GM12872 (cell line): ENCODE measurements at regions not wholly inside any gene's neighbourhood (a gene's known extent, or its start where the extent isn't known, plus 50 kb on each side); places are given as distances from the start of the nearest gene placed in this dataset.

Source experiments
- TF ChIP-seq, protein P1 (sequence below): IDR thresholded peaks from 3 replicates; pipeline ENCODE4 v1.5.1; 2011; ENCODE audit warnings: low read depth, mild to moderate bottlenecking, low read length, moderate library complexity; ENCODE audit not compliant: insufficient read depth

DNA sequence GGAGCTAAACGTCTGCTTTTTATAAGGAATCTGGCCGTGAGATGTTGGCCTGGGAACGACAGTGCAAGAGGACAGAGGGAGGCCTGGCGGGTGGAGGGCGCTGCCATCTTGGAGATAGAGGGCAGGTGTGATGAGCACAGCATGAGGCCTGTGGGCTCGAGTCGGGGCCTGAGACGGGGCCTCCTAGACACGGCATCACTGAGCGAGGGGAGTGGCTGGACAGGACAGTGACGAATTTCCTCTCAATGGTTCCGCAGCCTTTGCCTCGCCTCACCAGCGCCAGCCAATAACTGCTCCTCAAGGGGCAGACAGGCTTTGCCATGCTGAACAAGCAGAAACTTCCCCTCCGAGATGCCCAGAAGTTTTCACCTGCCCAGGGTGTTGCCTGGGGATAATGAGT lies 376.7 kb downstream of the THBS2 start:
- TF ChIP-seq, protein P1, sequence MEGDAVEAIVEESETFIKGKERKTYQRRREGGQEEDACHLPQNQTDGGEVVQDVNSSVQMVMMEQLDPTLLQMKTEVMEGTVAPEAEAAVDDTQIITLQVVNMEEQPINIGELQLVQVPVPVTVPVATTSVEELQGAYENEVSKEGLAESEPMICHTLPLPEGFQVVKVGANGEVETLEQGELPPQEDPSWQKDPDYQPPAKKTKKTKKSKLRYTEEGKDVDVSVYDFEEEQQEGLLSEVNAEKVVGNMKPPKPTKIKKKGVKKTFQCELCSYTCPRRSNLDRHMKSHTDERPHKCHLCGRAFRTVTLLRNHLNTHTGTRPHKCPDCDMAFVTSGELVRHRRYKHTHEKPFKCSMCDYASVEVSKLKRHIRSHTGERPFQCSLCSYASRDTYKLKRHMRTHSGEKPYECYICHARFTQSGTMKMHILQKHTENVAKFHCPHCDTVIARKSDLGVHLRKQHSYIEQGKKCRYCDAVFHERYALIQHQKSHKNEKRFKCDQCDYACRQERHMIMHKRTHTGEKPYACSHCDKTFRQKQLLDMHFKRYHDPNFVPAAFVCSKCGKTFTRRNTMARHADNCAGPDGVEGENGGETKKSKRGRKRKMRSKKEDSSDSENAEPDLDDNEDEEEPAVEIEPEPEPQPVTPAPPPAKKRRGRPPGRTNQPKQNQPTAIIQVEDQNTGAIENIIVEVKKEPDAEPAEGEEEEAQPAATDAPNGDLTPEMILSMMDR, result no peak

GRCh38 chr6:168875811-168876576 lies 377.7 kb downstream of the THBS2 start:
- TF ChIP-seq, protein P1, result no peak

DNA sequence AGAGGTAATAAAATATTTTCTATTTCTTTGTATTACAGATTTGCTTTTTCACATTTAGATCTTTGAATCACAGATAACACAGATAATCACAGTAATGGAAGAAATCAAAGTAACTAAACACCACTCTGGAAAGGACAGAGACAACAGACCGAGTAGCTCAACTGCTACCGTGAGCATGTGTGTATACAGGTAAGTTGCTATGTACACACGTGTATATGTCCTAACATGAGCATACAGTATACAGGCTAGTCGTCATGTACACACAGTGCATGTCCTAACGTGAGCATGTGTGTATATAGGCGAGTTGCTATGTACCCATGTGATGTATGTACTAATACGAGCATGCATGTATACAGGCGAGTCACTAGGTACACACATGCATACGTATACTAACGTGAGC lies 379.0 kb downstream of the THBS2 start:
- TF ChIP-seq, protein P1, result no peak

GRCh38 chr6:168873278-168874190 lies 380.1 kb downstream of the THBS2 start:
- TF ChIP-seq, protein P1, result no peak

GRCh38 chr6:168871642-168872315 lies 381.9 kb downstream of the THBS2 start:
- TF ChIP-seq, protein P1, result no peak

DNA sequence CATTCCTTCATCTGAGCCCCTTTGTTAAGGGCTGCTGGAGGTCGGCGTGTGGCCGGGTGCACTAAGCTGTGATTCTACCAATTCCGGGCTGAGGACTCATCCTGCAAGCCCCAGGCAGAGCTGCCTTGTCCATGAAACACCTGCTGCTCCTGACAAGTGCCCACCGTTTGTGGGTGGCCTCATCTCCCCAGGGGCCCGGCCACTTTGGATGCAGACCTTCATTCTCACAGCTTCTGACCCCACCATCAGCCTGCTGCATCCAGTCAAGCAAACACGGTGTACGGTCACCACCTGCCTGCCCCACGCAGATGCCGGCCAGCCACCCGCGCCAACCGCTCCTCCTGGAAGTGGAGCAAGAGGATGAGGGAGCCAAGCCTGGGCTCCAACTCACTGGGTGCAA lies 382.7 kb downstream of the THBS2 start:
- TF ChIP-seq, protein P1, result no peak

GRCh38 chr6:168867247-168868102 lies 386.2 kb downstream of the THBS2 start:
- TF ChIP-seq, protein P1, result no peak
